ENCODE measurements at regions not wholly inside any gene's neighbourhood (a gene's known extent, or its start where the extent isn't known, plus 50 kb on each side); places are given as distances from the start of the nearest gene placed in this dataset.

DNA sequence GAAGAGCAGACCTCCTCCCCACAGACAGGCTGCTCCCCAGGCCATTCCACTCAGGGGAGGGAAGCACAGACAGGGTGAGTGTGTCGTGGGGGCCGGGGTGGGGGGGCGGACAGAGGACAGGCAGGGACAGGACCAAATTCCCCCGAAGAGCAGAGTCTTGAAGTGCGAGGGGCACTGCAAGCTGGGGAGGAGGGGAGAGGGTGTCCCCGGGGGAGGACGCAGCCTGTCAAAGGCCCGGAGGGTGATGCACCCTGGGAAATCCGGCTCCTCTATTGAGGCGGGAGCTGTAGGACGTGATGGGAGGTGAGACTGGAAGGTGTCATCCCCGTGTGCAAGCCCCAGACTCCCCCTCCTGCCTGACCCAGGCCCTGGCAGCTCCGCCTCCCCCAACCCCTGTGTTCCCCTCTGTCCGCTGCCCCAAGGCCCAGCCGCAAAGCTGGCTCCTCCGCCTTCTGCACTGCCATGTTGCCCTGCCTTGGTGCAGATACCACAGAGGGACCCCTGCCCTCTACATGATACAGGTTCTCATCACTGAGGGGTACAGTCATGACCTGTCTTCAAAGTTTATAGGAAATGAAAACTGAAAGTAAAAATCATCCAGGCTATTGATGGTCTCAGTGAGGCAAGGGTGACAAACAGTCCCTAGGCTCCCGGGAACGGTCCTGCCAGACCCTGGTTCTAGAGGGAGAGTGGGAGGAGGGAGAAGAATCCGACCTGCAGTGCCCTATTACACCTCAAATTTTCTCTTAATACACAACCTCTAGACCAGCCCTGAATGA is 76.3 kb upstream of the IQSEC1 start:
- TF ChIP-seq, protein P1, sequence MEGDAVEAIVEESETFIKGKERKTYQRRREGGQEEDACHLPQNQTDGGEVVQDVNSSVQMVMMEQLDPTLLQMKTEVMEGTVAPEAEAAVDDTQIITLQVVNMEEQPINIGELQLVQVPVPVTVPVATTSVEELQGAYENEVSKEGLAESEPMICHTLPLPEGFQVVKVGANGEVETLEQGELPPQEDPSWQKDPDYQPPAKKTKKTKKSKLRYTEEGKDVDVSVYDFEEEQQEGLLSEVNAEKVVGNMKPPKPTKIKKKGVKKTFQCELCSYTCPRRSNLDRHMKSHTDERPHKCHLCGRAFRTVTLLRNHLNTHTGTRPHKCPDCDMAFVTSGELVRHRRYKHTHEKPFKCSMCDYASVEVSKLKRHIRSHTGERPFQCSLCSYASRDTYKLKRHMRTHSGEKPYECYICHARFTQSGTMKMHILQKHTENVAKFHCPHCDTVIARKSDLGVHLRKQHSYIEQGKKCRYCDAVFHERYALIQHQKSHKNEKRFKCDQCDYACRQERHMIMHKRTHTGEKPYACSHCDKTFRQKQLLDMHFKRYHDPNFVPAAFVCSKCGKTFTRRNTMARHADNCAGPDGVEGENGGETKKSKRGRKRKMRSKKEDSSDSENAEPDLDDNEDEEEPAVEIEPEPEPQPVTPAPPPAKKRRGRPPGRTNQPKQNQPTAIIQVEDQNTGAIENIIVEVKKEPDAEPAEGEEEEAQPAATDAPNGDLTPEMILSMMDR (IDR thresholded peaks at IDR 0.05) = no peak
- no peak for TF ChIP-seq POLR2A (IDR thresholded peaks at IDR 0.05)

Measured in uterus (tissue), 2 donors.